ENCODE measurements at regions not wholly inside any gene's neighbourhood (a gene's known extent, or its start where the extent isn't known, plus 50 kb on each side); places are given as distances from the start of the nearest gene placed in this dataset.

GRCh38 chr10:104505521-104506042 is 135.5 kb upstream of the SORCS3 start:
- no peak overlapping the region for H2AFZ ChIP-seq (ENCODE audit: insufficient read depth, low read length, poor library complexity)
- H3K4me2 ChIP-seq (ENCODE audit: low read length) = no peak overlapping the region
- DNase-seq = no peak
- no peaks in the 10 kb centered on the region for H3K27me3 ChIP-seq (ENCODE audit: insufficient read depth, low read length)
- no peaks in the 10 kb centered on the region for H3K36me3 ChIP-seq (ENCODE audit: control insufficient read depth in 1 of 2, insufficient read depth in 2 of 2, low read length in 2 of 2)
- H3K23ac ChIP-seq (ENCODE audit: low read length) = no peak overlapping the region
- H2BK5ac ChIP-seq (ENCODE audit: low read depth, low read length, poor library complexity) = no peak overlapping the region
- H3K14ac ChIP-seq (ENCODE audit: low read length) = no peak overlapping the region
- no peak overlapping the region for H3K4me3 ChIP-seq (ENCODE audit: low read depth, low read length)
- H4K8ac ChIP-seq (ENCODE audit: low read depth, low read length) = no peak overlapping the region
- H3K9ac ChIP-seq (ENCODE audit: low read length) = no peak overlapping the region
- no peaks in the 10 kb centered on the region for H3K9me3 ChIP-seq (ENCODE audit: insufficient read depth, low read depth, low read length)
- H3K79me1 ChIP-seq (ENCODE audit: low read length) = no peaks in the 10 kb centered on the region
- WGBS (ENCODE audit: extremely low coverage, insufficient coverage, insufficient read length) = no CpG with 5 or more reads among the region's 3 CpGs
- no peak overlapping the region for H2BK120ac ChIP-seq (ENCODE audit: insufficient read depth, low read length, poor library complexity)
- H3K18ac ChIP-seq (ENCODE audit: low read length) = no peak overlapping the region
- H4K12ac ChIP-seq (ENCODE audit: low read depth, low read length) = no peak overlapping the region
- H3K4ac ChIP-seq (ENCODE audit: low read depth, low read length) = no peak overlapping the region
- H2AK5ac ChIP-seq (ENCODE audit: low read length) = no peak overlapping the region
- H3K79me2 ChIP-seq (ENCODE audit: control insufficient read depth, insufficient read depth, low read length, poor library complexity) = no peaks in the 10 kb centered on the region
- no peaks in the 10 kb centered on the region for H3K4me1 ChIP-seq (ENCODE audit: control insufficient read depth in 1 of 2, insufficient read depth in 2 of 2, low read length in 2 of 2)
- H2BK12ac ChIP-seq (ENCODE audit: low read length) = no peak overlapping the region
- no peak overlapping the region for H4K91ac ChIP-seq (ENCODE audit: low read depth, low read length)
- H3K27ac ChIP-seq (ENCODE audit: low read depth, low read length) = no peak overlapping the region

GRCh38 chr10:104509981-104510380 is 131.1 kb upstream of the SORCS3 start:
- H2AFZ ChIP-seq (ENCODE audit: insufficient read depth, low read length, poor library complexity) = no peak overlapping the region
- no peak overlapping the region for H3K14ac ChIP-seq (ENCODE audit: low read length)
- H3K4me1 ChIP-seq (ENCODE audit: control insufficient read depth in 1 of 2, insufficient read depth in 2 of 2, low read length in 2 of 2) = no peaks in the 10 kb centered on the region
- no peaks in the 10 kb centered on the region for H3K27me3 ChIP-seq (ENCODE audit: insufficient read depth, low read length)
- H3K27ac ChIP-seq (ENCODE audit: low read depth, low read length) = no peak overlapping the region
- no peak overlapping the region for H4K12ac ChIP-seq (ENCODE audit: low read depth, low read length)
- H3K9ac ChIP-seq (ENCODE audit: low read length) = no peak overlapping the region
- no peak overlapping the region for H2BK12ac ChIP-seq (ENCODE audit: low read length)
- no peaks in the 10 kb centered on the region for H3K79me1 ChIP-seq (ENCODE audit: low read length)
- no peak overlapping the region for H4K91ac ChIP-seq (ENCODE audit: low read depth, low read length)
- H4K8ac ChIP-seq (ENCODE audit: low read depth, low read length) = no peak overlapping the region
- no peak overlapping the region for H3K4me3 ChIP-seq (ENCODE audit: low read depth, low read length)
- H3K4ac ChIP-seq (ENCODE audit: low read depth, low read length) = no peak overlapping the region
- no CpG with 5 or more reads among the region's 3 CpGs for WGBS (ENCODE audit: extremely low coverage, insufficient coverage, insufficient read length)
- H3K23ac ChIP-seq (ENCODE audit: low read length) = no peak overlapping the region
- H2AK5ac ChIP-seq (ENCODE audit: low read length) = no peak overlapping the region
- H2BK120ac ChIP-seq (ENCODE audit: insufficient read depth, low read length, poor library complexity) = no peak overlapping the region
- H3K4me2 ChIP-seq (ENCODE audit: low read length) = no peak overlapping the region
- no peak overlapping the region for H3K18ac ChIP-seq (ENCODE audit: low read length)
- no peaks in the 10 kb centered on the region for H3K9me3 ChIP-seq (ENCODE audit: insufficient read depth, low read depth, low read length)
- H2BK5ac ChIP-seq (ENCODE audit: low read depth, low read length, poor library complexity) = no peak overlapping the region
- no peaks in the 10 kb centered on the region for H3K36me3 ChIP-seq (ENCODE audit: control insufficient read depth in 1 of 2, insufficient read depth in 2 of 2, low read length in 2 of 2)
- DNase-seq = no peak
- H3K79me2 ChIP-seq (ENCODE audit: control insufficient read depth, insufficient read depth, low read length, poor library complexity) = no peaks in the 10 kb centered on the region

- no peaks in the 10 kb centered on the region for H3K79me2 ChIP-seq (ENCODE audit: control insufficient read depth, insufficient read depth, low read length, poor library complexity)
- H3K23ac ChIP-seq (ENCODE audit: low read length) = no peak overlapping the region
- no peaks in the 10 kb centered on the region for H3K36me3 ChIP-seq (ENCODE audit: control insufficient read depth in 1 of 2, insufficient read depth in 2 of 2, low read length in 2 of 2)
- no peak overlapping the region for H2BK120ac ChIP-seq (ENCODE audit: insufficient read depth, low read length, poor library complexity)
- H3K27me3 ChIP-seq (ENCODE audit: insufficient read depth, low read length) = no peaks in the 10 kb centered on the region
- H3K4me3 ChIP-seq (ENCODE audit: low read depth, low read length) = no peak overlapping the region
- H2AK5ac ChIP-seq (ENCODE audit: low read length) = no peak overlapping the region
- no peak overlapping the region for H3K14ac ChIP-seq (ENCODE audit: low read length)
- H3K18ac ChIP-seq (ENCODE audit: low read length) = no peak overlapping the region
- H2BK12ac ChIP-seq (ENCODE audit: low read length) = no peak overlapping the region
- no peak overlapping the region for H2BK5ac ChIP-seq (ENCODE audit: low read depth, low read length, poor library complexity)
- no peaks in the 10 kb centered on the region for H3K4me1 ChIP-seq (ENCODE audit: control insufficient read depth in 1 of 2, insufficient read depth in 2 of 2, low read length in 2 of 2)
- no CpG with 5 or more reads among the region's 2 CpGs for WGBS (ENCODE audit: extremely low coverage, insufficient coverage, insufficient read length)
- no peak overlapping the region for H2AFZ ChIP-seq (ENCODE audit: insufficient read depth, low read length, poor library complexity)
- H4K8ac ChIP-seq (ENCODE audit: low read depth, low read length) = no peak overlapping the region
- no peak overlapping the region for H3K27ac ChIP-seq (ENCODE audit: low read depth, low read length)
- no peak for DNase-seq
- H3K79me1 ChIP-seq (ENCODE audit: low read length) = no peaks in the 10 kb centered on the region
- no peaks in the 10 kb centered on the region for H3K9me3 ChIP-seq (ENCODE audit: insufficient read depth, low read depth, low read length)
- H3K4ac ChIP-seq (ENCODE audit: low read depth, low read length) = no peak overlapping the region
- no peak overlapping the region for H4K91ac ChIP-seq (ENCODE audit: low read depth, low read length)
- H3K4me2 ChIP-seq (ENCODE audit: low read length) = no peak overlapping the region
- no peak overlapping the region for H3K9ac ChIP-seq (ENCODE audit: low read length)
- no peak overlapping the region for H4K12ac ChIP-seq (ENCODE audit: low read depth, low read length)
Observed at GRCh38 chr10:104510644-104511043, 130.4 kb upstream of the SORCS3 start.

- H3K27me3 ChIP-seq (ENCODE audit: insufficient read depth, low read length) = no peaks in the 10 kb centered on the region
- no peak overlapping the region for H3K14ac ChIP-seq (ENCODE audit: low read length)
- no peaks in the 10 kb centered on the region for H3K79me2 ChIP-seq (ENCODE audit: control insufficient read depth, insufficient read depth, low read length, poor library complexity)
- H4K12ac ChIP-seq (ENCODE audit: low read depth, low read length) = no peak overlapping the region
- H2BK12ac ChIP-seq (ENCODE audit: low read length) = no peak overlapping the region
- no peaks in the 10 kb centered on the region for H3K79me1 ChIP-seq (ENCODE audit: low read length)
- no peak overlapping the region for H3K9ac ChIP-seq (ENCODE audit: low read length)
- H2BK5ac ChIP-seq (ENCODE audit: low read depth, low read length, poor library complexity) = no peak overlapping the region
- no peak overlapping the region for H3K23ac ChIP-seq (ENCODE audit: low read length)
- H2BK120ac ChIP-seq (ENCODE audit: insufficient read depth, low read length, poor library complexity) = no peak overlapping the region
- no peak overlapping the region for H3K4me3 ChIP-seq (ENCODE audit: low read depth, low read length)
- no peak overlapping the region for H3K27ac ChIP-seq (ENCODE audit: low read depth, low read length)
- no peak overlapping the region for H2AK5ac ChIP-seq (ENCODE audit: low read length)
- H3K4me1 ChIP-seq (ENCODE audit: control insufficient read depth in 1 of 2, insufficient read depth in 2 of 2, low read length in 2 of 2) = no peaks in the 10 kb centered on the region
- H3K18ac ChIP-seq (ENCODE audit: low read length) = no peak overlapping the region
- no peak overlapping the region for H3K4me2 ChIP-seq (ENCODE audit: low read length)
- H4K91ac ChIP-seq (ENCODE audit: low read depth, low read length) = no peak overlapping the region
- H3K9me3 ChIP-seq (ENCODE audit: insufficient read depth, low read depth, low read length) = no peaks in the 10 kb centered on the region
- no peak for DNase-seq
- no peak overlapping the region for H2AFZ ChIP-seq (ENCODE audit: insufficient read depth, low read length, poor library complexity)
- no peaks in the 10 kb centered on the region for H3K36me3 ChIP-seq (ENCODE audit: control insufficient read depth in 1 of 2, insufficient read depth in 2 of 2, low read length in 2 of 2)
- no peak overlapping the region for H4K8ac ChIP-seq (ENCODE audit: low read depth, low read length)
- H3K4ac ChIP-seq (ENCODE audit: low read depth, low read length) = no peak overlapping the region
- no CpG with 5 or more reads among the region's 8 CpGs for WGBS (ENCODE audit: extremely low coverage, insufficient coverage, insufficient read length)
Observed at GRCh38 chr10:104512800-104513199, 128.3 kb upstream of the SORCS3 start.

Measured in trophoblast cell (in vitro differentiated cells and primary cell).